SH-SY5Y (cell line): ENCODE measurements at regions not wholly inside any gene's neighbourhood (a gene's known extent, or its start where the extent isn't known, plus 50 kb on each side); places are given as distances from the start of the nearest gene placed in this dataset.

Source experiments
- GATA2 ChIP-seq: IDR thresholded peaks from 2 replicates; pipeline ENCODE4 v1.6.1; 2011; ENCODE audit warnings: mild to moderate bottlenecking, low read depth, low read length
- GATA3 ChIP-seq: IDR thresholded peaks from 2 replicates; pipeline ENCODE4 v1.6.1; 2011; ENCODE audit warnings: low read depth, mild to moderate bottlenecking, low read length, moderate library complexity

DNA sequence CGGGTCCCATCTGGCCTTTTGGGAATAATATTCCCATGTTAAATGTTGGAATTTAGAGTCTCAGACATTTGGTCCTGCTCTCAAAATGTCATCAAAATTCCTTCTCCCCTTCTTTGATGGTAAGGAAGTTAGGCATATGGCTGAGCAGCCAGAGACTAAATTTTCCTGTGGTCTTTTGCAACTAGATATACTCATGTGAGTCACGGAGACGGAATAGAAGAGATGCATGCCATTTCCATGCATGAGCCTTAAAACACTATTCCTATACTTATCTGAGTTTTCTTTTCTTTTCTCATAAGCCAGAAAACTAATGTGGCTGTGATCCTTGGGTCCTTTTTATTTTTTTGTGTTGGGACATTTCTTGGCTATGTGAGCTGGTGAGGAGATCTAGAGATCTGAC, 105.3 kb downstream of the NR2F2 start:
- no peak for TF ChIP-seq GATA2
- no peak for TF ChIP-seq GATA3
